Bronchial epithelial cell (primary cell): ENCODE measurements at regions not wholly inside any gene's neighbourhood (a gene's known extent, or its start where the extent isn't known, plus 50 kb on each side); places are given as distances from the start of the nearest gene placed in this dataset.

Experiments used
- DNase-seq: peaks from one replicate; pipeline ENCODE4 v3.0.0-alpha.2; 2010; ENCODE audit warnings: low read depth
- FAIRE-seq: peaks from 2 replicates; lab custom pipeline; 2011; peaks lifted over from hg19 to GRCh38; lab: Jason Lieb, UNC
- H3K27me3 ChIP-seq: 2 replicates; pipeline ENCODE4 v1.5.1; 2011; ENCODE audit warnings: low read length; ENCODE audit not compliant: control insufficient read depth, insufficient read depth
- H3K36me3 ChIP-seq: 2 replicates; pipeline ENCODE4 v1.5.1; 2011; ENCODE audit warnings: low read length; ENCODE audit not compliant: control insufficient read depth, insufficient read depth
- H3K4me3 ChIP-seq: 2 replicates; pipeline ENCODE4 v1.5.1; 2011; ENCODE audit warnings: mild to moderate bottlenecking, low read depth, low read length, control low read depth
- CTCF ChIP-seq: IDR thresholded peaks from 2 replicates; pipeline ENCODE4 v1.5.1; 2011; ENCODE audit warnings: mild to moderate bottlenecking, moderate library complexity, low read length, control low read depth, inconsistent platforms; ENCODE audit not compliant: insufficient read depth, severe bottlenecking

DNA sequence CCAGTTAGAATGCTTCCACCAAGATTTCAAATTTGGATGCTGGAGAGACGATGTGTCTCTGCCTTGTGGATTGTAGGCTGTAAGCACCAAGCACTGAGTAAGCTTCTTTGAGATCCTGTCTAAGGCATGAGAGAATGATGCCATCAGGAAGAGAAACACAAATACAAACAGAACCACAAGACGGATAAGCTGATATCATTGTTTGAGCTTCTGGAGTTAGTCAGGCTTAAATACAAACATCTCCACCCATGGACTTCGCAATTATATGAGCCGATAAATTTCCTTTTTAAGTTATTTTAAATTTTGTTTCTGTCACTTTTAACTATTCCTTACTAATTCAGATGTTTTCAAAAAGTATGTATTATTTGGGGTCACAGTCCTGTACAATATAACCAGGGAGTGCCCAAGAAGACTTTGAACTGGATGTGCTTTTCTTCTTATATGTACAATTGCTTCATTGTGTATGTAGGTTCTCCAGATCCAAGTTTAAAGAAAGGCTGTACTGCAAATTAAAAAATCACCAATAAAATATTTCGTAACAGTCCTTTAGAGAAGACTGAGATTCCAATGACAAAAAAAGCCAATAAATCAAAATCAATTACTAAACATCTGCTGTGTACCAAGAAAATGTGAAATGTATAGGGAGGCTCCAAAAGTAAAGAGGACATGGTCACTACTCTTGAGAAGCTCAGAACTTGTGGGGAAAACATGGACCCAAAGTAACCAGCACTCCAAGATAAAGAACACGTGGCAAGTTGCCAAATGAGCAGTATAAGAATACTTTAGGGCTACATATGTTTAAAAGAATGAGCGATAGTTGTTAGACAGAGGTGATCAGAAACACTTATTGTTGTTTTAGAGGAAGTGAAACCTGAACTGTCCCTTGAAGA, 274.1 kb downstream of the ADAMTS20 start:
- H3K36me3 ChIP-seq: no peaks in the 10 kb centered on the region
- FAIRE-seq: peak; percentile 83
- peak; percentile 95 for DNase-seq
- H3K4me3 ChIP-seq: no peak overlapping the region
- no peak for TF ChIP-seq CTCF
- no peaks in the 10 kb centered on the region for H3K27me3 ChIP-seq

DNA sequence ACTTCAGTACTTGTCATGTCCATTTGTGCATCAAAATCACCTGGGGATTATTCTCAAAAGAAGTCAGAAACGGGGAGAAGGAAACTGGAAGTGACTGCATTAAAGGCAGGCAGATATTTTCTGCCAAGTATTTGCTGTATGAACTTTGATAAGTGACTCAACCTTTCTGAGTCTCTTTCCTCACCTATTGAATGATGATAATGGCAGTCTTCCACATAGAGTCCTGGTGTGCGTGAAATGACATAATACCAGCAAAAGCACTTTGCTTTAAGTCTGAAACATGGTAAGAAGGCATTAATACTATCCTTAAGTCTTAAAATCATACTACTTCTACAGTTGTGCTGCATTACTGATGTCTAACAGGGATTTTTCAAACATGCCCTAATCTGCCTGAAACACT, 278.5 kb downstream of the ADAMTS20 start:
- DNase-seq (peak; percentile 68), FAIRE-seq (no peak)
- TF ChIP-seq CTCF: no peak
- H3K36me3 ChIP-seq: no peaks in the 10 kb centered on the region
- no peak overlapping the region for H3K4me3 ChIP-seq
- H3K27me3 ChIP-seq: no peaks in the 10 kb centered on the region

DNA sequence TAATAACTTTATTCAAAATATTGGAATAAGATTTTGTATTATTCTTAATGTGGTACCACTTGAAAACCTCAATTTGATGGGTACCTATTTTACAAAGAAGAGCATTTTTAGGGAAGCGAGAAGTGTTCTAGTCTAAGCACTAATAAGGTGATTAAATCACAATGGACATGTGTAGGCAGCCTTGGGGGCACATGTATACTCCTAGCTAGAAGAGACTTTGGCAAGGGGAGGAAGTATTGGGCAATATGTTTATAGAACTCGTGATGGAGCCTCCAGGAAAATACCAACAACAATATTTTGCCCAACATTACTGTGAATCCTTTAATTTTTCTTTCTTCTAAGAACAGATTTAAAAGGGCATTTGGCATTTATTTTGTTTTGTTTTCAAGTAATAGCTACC, 280.3 kb downstream of the ADAMTS20 start:
- Histone ChIP-seq H3K27me3 (no peaks in the 10 kb centered on the region), H3K36me3 (no peaks in the 10 kb centered on the region), H3K4me3 (no peak overlapping the region)
- DNase-seq: no peak
- no peak for FAIRE-seq
- TF ChIP-seq CTCF: no peak

DNA sequence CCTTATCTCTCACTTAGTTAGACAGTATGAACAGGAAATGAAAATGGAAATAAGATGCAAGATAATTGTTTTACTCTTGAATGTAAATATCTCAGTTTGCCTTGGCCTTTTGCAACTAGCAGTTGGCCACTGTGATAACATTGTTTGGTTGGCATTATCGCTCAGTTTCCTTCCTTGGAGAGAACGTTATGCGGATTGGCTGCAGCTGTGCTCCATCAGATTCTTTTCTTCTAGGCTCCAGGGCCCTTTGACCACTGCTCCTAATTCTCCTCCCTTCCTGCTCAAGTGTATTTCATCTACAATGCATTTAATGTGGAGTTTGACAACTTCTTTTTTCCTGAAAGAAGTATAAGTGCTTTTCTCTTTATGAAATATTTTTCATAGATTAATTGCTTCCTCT, 284.2 kb downstream of the ADAMTS20 start:
- no peaks in the 10 kb centered on the region for H3K27me3 ChIP-seq
- H3K36me3 ChIP-seq: no peaks in the 10 kb centered on the region
- DNase-seq (no peak), FAIRE-seq (no peak)
- H3K4me3 ChIP-seq: no peak overlapping the region
- TF ChIP-seq CTCF: no peak

DNA sequence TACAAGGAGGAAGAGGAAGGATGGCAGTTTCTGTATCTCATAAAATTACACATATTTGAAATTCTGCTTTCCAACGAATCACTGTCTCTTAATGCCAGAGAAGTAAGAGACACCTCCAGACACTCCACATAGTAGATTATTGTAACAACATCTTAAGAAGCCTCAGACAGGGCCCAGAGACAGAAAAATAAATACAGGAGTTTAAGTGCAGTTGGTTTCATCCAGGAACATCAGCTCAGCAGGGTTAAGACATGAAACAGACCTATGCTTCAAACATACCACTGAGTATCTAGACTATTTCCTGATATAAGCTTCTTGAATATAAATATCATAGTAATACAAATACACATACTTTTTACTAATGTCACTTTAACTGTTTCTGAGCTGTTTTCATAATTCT, 290.3 kb downstream of the ADAMTS20 start:
- Histone ChIP-seq H3K27me3 (no peaks in the 10 kb centered on the region), H3K36me3 (no peaks in the 10 kb centered on the region), H3K4me3 (no peak overlapping the region)
- FAIRE-seq (no peak), DNase-seq (no peak)
- no peak for TF ChIP-seq CTCF

GRCh38 chr12:43255522-43256111, 296.4 kb downstream of the ADAMTS20 start:
- FAIRE-seq (no peak), DNase-seq (no peak)
- Histone ChIP-seq H3K4me3 (no peak overlapping the region), H3K36me3 (no peaks in the 10 kb centered on the region), H3K27me3 (no peaks in the 10 kb centered on the region)
- TF ChIP-seq CTCF: no peak
